Globus pallidus (tissue), 1 donor: ENCODE measurements at regions not wholly inside any gene's neighbourhood (a gene's known extent, or its start where the extent isn't known, plus 50 kb on each side); places are given as distances from the start of the nearest gene placed in this dataset.
A peak's percentile ranks its signal among the peaks of the same experiment; 100 is the strongest.
"Not testable (repeated sequence)": the region's sequence is repeated elsewhere in the genome, so short reads cannot be mapped to it uniquely, and the experiment has no call there.

Experiments used
- DNase-seq: peaks from one replicate; pipeline ENCODE4 v3.0.0-alpha.2; 2015; ENCODE audit warnings: low spot score

- DNase-seq = peak; percentile 69
These were observed 492.4 kb downstream of the PLCL1 start for GRCh38 chr2:198296665-198297308.

GRCh38 chr2:198293281-198293680 is 488.9 kb downstream of the PLCL1 start:
- no peak for DNase-seq

- no peak for DNase-seq
These were observed 485.4 kb downstream of the PLCL1 start for GRCh38 chr2:198289811-198290210.

GRCh38 chr2:198287706-198288105 is 483.3 kb downstream of the PLCL1 start:
- no peak for DNase-seq

- no peak for DNase-seq
These were observed 480.8 kb downstream of the PLCL1 start for GRCh38 chr2:198285216-198285615.

- DNase-seq = no peak
These were observed 478.8 kb downstream of the PLCL1 start for GRCh38 chr2:198283146-198283545.

- DNase-seq = no peak
These were observed 477.7 kb downstream of the PLCL1 start for GRCh38 chr2:198282061-198282460.

GRCh38 chr2:198280145-198280544 is 475.8 kb downstream of the PLCL1 start:
- DNase-seq = no peak

GRCh38 chr2:198279026-198279425 is 474.6 kb downstream of the PLCL1 start:
- no peak for DNase-seq

- no peak for DNase-seq
These were observed 472.8 kb downstream of the PLCL1 start for GRCh38 chr2:198277181-198277580.

- DNase-seq = peak; percentile 38
These were observed 469.3 kb downstream of the PLCL1 start for GRCh38 chr2:198273660-198274059.

GRCh38 chr2:198270157-198270556 is 465.8 kb downstream of the PLCL1 start:
- not testable (repeated sequence) for DNase-seq

- no peak for DNase-seq
These were observed 464.1 kb downstream of the PLCL1 start for GRCh38 chr2:198268519-198268918.

GRCh38 chr2:198259496-198259895 is 455.1 kb downstream of the PLCL1 start:
- DNase-seq = peak; percentile 20

GRCh38 chr2:198254536-198255090 is 450.2 kb downstream of the PLCL1 start:
- no peak for DNase-seq

- no peak for DNase-seq
These were observed 449.6 kb downstream of the PLCL1 start for GRCh38 chr2:198253995-198254394.

GRCh38 chr2:198252472-198252871 is 448.1 kb downstream of the PLCL1 start:
- no peak for DNase-seq

- no peak for DNase-seq
These were observed 437.7 kb downstream of the PLCL1 start for GRCh38 chr2:198242093-198242492.

GRCh38 chr2:198238429-198238828 is 434.0 kb downstream of the PLCL1 start:
- DNase-seq = no peak

- DNase-seq = no peak
These were observed 431.9 kb downstream of the PLCL1 start for GRCh38 chr2:198236338-198236737.

- DNase-seq = peak; percentile 45
These were observed 427.9 kb downstream of the PLCL1 start for GRCh38 chr2:198232281-198232680.

GRCh38 chr2:198231562-198231961 is 427.2 kb downstream of the PLCL1 start:
- no peak for DNase-seq

- DNase-seq = no peak
These were observed 416.6 kb downstream of the PLCL1 start for GRCh38 chr2:198220763-198221610.
